GM18951 (cell line): ENCODE measurements at regions not wholly inside any gene's neighbourhood (a gene's known extent, or its start where the extent isn't known, plus 50 kb on each side); places are given as distances from the start of the nearest gene placed in this dataset.
"Not testable (repeated sequence)": the region's sequence is repeated elsewhere in the genome, so short reads cannot be mapped to it uniquely, and the experiment has no call there.

Experiments
- POLR2A ChIP-seq: IDR thresholded peaks from 4 replicates; pipeline ENCODE4 v1.6.1; 2011; ENCODE audit warnings: mild to moderate bottlenecking; ENCODE audit not compliant: insufficient read length, insufficient read depth; ENCODE audit errors: extremely low read depth
- in situ Hi-C: fragments of 300-500 bp; cut with MboI; formaldehyde crosslinking; loops from one replicate; pipeline ENCODE4 v1.12.0; 2022; ENCODE audit warnings: low sequenced_read_pairs, mixed read lengths, inconsistent platforms; ENCODE audit not compliant: unreplicated experiment

DNA sequence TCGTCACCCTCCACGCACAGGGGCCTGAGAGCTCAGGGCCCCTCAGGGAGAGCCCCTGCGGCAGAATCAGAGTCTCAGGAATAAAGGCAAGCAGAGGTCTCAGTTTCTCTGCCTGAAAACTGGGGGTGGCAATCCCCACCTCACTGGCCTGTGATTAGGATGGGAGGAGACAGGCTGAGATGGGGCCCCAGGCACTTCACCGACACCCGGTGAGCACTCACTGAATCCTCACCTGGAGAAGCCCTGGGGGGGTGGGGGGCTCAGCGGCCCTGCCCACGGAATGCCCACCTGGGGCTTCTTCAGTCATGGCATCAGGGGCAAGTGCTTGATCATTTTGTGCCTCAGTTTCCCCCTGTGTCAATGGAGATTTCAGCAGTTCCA lies 192.0 kb downstream of the LAT start:
- in situ Hi-C loops = not testable (repeated sequence)

DNA sequence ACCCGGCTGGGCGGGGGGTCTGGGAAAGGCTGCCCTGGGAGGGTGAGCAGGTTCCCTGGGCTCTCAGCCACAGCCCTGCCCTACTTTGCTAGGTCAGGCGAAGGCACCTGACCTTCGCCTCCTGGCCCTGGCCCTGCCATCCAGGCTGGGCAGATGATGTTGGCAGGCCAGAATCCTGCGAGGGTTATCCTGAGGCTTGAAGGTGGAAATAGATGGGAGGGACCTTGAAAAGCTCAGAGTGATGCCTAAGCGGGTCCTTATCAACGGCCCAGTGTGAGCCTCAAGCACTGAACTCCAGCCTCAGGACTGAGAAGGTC lies 191.3 kb downstream of the LAT start:
- in situ Hi-C loops = not testable (repeated sequence)

DNA sequence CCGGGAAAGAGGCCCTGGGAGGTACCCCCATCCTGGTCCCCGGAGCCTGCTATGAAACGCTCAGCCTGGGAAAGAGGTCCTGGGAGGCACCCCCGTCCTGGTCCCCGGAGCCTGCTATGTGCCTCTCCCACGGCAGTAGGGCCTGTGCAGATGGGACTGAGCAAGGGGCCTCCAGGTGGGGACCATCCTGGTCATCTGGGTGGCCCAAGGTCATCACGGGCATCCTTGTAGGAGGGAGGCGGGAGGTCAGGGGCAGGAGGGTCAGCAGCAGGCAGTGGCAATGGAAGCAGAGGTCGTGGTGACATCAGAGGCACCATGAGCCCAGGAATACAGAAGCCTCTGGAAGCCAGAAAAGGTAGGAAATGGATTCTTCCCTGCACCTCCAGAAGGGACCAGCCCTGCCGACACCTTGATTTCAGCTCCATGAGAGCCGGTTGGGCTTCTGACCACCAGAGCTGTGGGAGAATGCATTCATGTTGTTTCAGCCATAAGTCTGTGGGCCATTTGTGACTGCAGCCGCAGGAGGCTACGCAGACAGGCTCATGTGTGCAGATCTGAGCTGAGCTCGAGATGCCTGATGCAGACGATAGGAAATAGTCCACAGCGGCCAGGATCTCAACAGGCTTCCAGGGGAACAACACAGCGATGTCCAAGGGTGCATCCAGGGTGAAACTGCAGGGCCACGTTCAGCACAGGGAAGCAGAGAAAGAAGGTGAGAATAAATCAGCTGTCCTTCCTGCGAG lies 190.7 kb downstream of the LAT start:
- in situ Hi-C loops = not testable (repeated sequence)

DNA sequence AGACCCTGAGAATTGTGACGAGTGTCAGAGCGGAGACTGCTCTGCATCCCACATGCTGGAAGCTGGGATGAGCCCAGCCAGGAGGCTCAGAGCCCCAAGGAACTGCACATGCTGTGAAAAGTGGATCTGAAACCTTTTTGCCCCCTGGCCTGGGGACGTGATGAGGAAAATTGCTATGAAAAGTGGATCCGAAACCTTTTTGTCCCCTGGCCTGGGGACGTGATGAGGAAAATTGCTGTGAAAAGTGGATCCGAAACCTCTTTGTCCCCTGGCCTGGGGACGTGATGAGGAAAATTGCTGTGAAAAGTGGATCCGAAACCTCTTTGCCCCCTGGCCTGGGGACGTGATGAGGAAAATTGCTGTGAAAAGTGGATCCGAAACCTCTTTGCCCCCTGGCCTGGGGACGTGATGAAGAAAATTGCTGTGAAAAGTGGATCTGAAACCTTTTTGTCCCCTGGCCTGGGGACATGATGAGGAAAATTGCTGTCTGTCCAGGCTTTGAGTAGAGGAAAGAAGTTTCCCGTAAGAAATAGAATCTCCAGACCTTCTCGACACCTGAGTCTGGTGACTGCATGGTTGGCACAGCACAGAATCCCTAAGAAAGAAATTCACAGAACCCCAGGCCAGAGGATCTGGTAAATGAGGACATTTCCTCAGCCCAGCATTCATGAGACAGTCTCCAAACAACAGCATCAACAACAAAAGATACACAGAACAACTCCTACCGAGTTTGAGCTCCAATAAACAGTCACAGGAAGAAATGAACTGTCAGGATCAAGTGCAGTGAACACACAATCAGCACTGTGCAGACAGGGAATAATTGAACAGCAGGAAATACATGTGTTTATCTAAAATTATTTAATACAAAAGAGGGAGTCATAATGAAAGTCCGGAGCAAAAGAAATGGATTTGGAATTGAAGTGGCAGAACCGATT lies 188.8 kb downstream of the LAT start:
- in situ Hi-C loops = not testable (repeated sequence)

DNA sequence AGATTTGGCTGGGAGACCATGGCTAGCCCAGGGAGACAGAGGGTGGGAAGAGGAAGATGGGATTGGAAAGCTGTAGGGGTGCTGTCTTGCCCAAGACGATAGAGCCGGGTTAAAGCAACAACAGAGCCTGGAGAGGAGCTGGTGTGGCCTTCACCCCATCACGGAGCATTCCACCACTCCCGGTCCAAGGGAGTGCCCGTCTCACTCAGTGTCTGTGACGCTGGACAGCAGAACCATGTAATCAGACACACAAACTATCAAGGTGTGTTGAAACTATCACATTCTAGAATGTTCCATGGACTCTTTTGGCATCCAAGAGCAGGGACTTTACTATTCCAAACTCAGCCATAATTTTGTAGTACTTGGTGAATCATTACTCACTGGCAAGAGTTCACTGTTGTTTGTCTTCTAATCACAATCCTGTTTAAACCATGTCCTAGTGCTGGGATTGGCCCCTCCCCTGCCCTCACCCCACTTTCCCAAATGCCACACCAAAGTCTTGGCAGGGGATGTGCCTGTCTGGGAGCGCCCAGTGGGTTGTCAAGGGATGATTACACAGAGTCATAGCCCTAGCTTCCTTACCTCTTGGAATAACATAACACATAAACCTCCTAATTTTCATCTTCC lies 187.4 kb downstream of the LAT start:
- in situ Hi-C loops = not testable (repeated sequence)

DNA sequence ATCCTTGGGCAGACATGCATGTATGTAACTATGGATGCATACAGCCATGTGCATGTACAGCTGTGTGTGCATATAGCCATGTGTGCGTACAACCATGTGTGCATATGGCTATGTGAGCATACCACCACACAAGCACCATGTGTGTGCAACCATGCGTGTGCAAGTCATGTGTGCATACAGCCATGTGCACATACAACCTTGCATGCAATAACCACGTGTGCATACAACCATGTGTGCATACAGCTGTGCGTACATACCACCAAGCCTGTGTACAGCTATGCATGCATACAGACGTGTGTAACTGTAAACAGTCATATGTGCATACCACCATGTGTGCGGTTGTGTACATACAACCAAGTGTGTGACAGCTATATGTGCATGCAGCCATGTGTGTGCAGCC lies 186.4 kb downstream of the LAT start:
- in situ Hi-C loops = not testable (repeated sequence)

DNA sequence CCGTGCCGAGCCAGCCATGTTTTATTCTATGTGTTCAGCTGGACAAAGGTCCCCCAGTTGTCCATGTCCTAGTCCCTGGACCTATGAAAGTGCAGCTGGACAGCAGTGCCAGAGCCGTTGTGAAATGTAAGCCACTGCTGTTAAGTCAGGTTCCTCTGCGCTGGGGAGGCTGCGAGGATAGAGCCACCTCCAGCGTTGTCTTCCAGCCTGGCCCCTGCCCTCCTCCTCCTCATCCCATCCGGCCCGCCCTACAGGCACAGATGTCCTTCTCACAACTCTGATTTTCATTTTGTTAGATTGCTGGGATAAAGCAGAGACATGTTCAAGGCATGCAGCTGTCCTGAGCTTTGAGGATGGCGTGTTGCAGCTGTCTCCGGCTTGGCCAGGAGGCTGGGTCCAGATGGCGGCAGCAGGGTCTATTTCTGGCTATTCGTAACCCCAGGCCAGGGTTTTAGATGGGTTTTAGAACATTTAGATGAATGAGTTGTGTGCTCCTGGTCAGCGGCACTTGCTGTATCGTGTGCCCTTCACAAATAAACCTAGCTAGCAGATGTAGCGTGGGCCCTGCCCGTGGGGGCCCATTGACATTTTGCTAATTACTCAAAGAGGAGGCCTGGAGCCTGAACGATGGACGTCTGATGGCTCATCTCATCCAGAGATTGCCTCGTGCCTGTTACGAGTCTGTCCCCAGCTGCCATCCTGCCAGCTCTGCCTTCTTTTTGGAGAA lies 185.7 kb downstream of the LAT start:
- in situ Hi-C loops = not testable (repeated sequence)

DNA sequence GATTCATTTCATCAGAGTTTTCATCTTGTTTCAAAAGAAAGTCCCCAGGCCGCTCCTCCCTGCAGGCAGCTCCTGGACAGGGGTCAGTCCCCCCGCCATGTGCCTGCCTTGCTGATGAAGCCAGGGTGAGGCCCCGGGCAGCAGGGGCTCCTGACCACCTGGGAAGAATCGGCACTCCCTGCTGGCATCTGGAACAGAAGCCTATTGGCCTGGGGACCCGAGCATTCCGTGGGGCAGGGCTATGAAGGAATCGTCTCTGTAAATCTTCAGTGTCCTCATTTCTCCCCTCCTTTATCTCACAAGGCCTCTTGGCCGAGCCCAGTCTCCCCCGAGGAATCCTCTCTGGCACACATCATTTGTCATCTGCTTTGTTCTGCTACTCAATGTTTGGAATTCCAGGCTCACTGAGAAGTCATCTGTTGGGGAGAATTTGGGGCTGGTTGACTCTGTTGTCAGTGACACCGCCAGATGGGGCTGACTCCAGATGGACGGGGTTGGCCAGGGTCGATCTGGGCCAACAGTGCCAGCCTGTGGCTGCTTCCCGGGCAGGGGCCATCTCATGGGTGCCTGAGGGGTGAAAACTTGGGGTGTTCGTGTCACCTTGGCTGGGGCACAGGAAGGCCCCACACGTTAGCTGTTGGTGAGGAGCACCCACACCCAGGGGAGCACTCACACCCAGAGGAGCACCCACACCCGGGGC lies 184.6 kb downstream of the LAT start:
- in situ Hi-C loops = not testable (repeated sequence)

DNA sequence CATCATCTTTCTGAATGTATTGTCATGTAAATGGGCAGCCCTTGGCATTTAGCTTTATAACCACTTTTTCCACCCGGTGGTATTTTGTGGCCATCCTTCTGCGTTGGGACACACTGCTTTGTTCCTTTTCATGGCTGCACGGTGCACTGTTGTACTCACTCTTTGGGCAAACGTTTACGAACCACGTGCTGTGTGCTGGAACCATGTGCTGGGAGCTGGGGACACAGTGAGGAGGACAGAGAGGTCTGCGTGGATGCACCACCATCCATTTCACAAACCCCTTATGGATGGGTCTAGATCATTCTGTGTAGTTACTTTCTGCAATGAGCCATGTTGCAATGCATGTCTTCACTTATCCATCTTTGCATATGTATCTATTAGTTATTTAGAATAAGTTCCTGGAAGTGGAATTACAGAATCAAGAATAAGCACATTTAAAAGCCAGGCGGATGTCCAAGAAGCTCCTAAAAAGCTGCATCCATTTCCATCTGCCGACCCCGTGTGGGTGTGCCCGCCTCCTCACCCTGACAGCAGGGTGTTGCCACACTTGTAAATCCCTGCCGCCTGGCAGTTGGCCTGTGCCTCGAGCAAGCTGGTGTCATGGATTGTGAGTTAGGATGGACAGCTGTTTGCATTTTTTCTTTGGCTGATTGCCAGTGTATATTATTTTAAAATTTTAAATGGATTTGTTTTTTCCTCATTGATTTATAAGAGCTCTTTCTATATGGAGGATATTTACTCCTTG lies 183.8 kb downstream of the LAT start:
- in situ Hi-C loops = not testable (repeated sequence)

DNA sequence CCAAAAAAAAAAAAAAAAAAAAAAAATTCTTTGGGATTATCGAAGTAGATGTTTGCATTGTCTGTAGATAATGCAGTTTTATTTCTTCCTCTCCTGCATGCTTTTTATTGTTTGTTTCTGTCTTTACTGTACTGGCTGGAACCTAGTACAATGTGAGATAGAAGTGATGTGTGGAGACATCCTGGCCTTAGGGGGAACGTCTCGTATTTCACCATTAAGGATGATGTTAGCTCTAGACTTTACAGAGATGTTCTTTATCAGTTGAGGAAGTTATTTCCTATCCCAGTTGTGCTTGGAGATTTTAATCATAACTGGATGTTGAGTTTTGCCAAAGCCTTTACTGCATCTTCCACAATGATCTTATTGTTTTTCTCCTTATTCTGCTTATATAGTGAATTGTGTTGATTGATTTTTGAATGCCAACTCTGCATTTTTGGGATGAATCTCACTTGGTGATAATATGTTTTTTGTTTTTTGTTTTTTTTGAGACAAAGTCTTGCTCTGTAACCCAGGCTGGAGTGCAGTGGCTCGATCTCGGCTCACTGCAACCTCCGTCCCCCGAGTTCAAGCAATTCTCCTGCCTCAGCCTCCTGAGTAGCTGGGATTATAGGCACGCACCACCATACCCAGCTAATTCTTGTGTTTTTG lies 179.7 kb downstream of the LAT start:
- in situ Hi-C loops = not testable (repeated sequence)

DNA sequence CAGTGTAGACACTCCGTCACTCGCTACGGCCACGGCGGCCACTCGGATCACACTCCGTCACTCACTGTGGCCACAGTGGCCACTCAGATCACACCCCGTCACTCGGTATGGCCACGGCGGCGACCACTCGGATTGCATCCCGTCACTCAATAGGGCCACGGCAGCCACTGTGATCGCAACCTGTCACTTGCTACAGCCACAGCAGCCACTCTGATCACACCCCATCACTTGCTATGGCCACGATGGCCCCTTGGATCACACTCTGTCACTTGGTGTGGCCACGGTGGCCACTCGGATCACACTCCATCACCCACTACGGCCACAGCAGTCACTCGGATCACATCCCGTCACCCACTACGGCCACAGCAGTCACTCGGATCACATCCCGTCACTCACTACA lies 175.3 kb downstream of the LAT start:
- in situ Hi-C loops = not testable (repeated sequence)

DNA sequence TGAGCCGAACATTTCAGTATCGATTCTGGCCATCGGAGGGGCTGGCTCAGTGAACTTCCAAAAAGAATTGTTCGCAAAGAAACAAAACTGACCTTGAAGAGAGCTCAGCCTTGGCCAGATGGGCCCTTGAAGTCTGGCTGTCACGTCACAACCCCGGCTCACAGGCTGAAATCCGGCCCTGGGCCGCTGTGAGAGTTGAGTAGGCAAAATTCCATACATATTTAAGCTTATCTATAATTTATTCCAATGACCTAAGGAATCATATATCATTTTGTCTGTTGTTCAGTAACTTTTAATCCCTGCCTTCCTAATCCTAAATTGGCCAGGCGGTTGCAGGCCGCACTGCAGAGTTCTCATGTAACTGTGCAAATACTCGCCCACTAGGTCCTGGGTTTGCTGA lies 174.8 kb downstream of the LAT start:
- in situ Hi-C loops = not testable (repeated sequence)

DNA sequence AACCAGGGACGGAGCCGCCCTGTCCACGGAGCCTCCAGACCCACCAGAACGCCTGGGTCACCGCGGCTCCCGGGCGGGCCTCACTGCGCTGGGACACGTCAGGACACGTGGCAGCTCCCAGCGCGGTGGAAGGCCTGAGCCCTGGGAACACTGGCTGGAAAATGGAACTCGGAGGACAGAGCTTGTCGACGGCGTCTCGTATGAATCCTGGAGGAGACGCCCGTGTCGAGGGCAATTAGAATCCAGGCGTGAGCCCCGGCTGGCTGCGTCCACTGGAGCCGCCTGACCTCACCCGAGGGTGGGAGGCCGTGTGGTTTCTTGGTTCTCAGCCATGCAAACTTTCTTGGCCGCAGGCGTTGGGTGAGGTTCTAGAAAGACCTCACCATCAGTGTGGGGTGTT lies 173.9 kb downstream of the LAT start:
- in situ Hi-C loops = no loop called here
- no peak for TF ChIP-seq POLR2A

DNA sequence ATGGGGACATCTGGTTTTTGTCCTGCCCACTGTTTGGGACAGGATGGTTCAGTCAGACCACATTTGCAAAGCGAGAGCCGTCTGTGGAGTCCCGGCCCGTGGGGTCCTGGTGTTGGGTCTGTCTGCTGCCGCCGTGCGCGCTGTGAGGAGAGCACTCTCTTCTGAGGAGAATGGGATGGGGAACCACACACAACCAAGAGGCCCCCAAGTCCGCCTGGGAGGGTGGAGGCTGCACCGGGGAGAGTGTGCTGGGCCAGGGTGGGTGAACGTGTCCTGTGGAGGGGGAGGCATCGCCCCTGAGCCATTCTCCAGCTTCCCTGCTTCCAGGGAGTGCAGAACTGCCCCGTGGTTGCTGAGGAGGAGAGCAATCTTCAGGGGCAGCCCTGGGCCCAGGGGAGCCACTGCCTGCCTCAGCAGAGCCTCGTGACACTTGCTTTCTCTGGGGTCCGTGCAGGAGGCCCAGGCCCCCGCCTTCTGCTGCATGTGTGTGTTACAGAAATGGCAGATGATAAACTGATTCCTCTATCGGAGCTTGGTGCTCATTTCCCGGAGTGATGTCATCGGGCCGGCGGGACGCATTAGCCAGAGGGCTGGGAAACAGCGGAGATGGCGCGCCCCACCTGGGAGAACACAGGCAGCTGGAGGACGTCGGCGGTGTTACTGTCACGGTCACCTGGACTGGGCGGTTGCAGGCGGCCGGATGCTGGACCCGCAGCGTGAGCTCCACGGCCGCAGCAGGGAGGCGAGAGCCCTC lies 173.4 kb downstream of the LAT start:
- in situ Hi-C loops = not testable (repeated sequence)

DNA sequence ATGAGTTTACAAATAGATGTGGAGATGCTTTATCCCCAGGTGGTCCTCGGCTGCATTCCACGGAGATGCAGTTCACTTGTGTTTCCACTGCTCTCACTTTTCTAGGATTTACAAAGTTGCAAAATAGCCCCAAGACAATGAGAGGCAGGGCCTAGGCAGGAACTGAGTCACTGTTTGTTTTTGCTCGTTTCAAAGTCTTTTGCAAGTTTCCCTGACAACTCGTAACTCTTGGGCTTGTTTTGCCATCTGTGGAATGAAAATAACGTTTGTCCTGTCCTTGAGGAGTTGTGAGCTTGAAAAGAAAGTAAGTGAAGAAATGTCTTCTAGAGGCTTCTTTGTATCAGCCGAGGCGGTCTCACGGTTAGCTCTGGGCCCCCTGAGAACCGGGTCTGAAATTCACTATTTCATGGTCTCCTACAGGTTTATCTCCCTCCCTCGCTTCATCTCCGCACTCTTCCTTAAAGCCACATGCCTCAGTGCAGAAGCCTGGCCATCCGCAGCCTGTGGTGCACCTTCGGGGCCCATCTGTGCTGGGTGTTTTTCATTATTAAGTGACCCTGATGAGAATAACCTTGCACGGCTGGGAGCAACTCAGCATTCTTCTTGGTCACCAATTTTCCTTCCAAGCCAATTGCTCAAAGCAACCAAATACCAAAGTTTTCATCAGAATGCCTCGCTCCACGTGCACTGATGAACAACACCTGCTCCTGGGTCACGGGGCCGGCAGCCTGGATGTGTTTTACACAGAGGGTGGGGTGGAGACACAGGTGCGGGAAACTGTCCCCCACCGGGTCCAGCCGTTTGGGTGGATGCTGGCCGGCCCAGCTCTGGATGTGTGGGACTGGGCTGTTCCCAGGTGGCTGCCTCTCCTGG lies 172.4 kb downstream of the LAT start:
- in situ Hi-C loops = not testable (repeated sequence)
